NT2/D1 (cell line): ENCODE measurements at regions not wholly inside any gene's neighbourhood (a gene's known extent, or its start where the extent isn't known, plus 50 kb on each side); places are given as distances from the start of the nearest gene placed in this dataset.

ENCODE experiments used
- DNase-seq: peaks from one replicate; pipeline ENCODE4 v3.0.0-alpha.2; 2011; ENCODE audit warnings: low read depth, low spot score
- H3K27me3 ChIP-seq: 2 replicates; pipeline ENCODE4 v1.6.0; 2011; ENCODE audit warnings: mild to moderate bottlenecking; ENCODE audit not compliant: insufficient read length, insufficient read depth
- H3K36me3 ChIP-seq: 2 replicates; pipeline ENCODE4 v1.6.1; 2011; ENCODE audit warnings: mild to moderate bottlenecking, low read length, mixed read lengths; ENCODE audit not compliant: insufficient read depth, insufficient read length
- H3K4me1 ChIP-seq: 2 replicates; pipeline ENCODE4 v1.5.1; 2011; ENCODE audit not compliant: insufficient read depth, insufficient read length
- H3K4me3 ChIP-seq: 2 replicates; pipeline ENCODE4 v1.5.1; 2011; ENCODE audit warnings: low read depth; ENCODE audit not compliant: insufficient read length
- H3K9ac ChIP-seq: 2 replicates; pipeline ENCODE4 v1.6.0; 2011; ENCODE audit warnings: low read depth; ENCODE audit not compliant: insufficient read length
- H3K9me3 ChIP-seq: 2 replicates; pipeline ENCODE4 v1.5.1; 2011; ENCODE audit warnings: mild to moderate bottlenecking, low read length; ENCODE audit not compliant: insufficient read depth
- SUZ12 ChIP-seq: IDR thresholded peaks from 2 replicates; pipeline ENCODE4 v1.6.1; 2011; ENCODE audit not compliant: insufficient read length, insufficient read depth; ENCODE audit errors: extremely low read depth
- YY1 ChIP-seq: IDR thresholded peaks from 2 replicates; pipeline ENCODE4 v1.6.1; 2011; ENCODE audit not compliant: insufficient read length, insufficient read depth
- ZNF274 ChIP-seq: IDR thresholded peaks from 2 replicates; pipeline ENCODE4 v1.6.1; 2011; ENCODE audit warnings: mild to moderate bottlenecking, low read depth, low read length

- Histone ChIP-seq H3K9ac (no peak overlapping the region), H3K36me3 (no peaks in the 10 kb centered on the region), H3K9me3 (no peaks in the 10 kb centered on the region), H3K4me1 (no peaks in the 10 kb centered on the region), H3K4me3 (no peak overlapping the region), H3K27me3 (no peaks in the 10 kb centered on the region)
- TF ChIP-seq ZNF274 = no peak
- TF ChIP-seq SUZ12 = no peak
- TF ChIP-seq YY1 = no peak
- DNase-seq = no peak
These were observed 393.5 kb upstream of the GRIA3 start for GRCh38 chrX:122790376-122791095.

- TF ChIP-seq SUZ12 (no peak), ZNF274 (no peak), YY1 (no peak)
- no peaks in the 10 kb centered on the region for H3K9me3 ChIP-seq
These were observed 370.2 kb upstream of the GRIA3 start for GRCh38 chrX:122813876-122814275.

GRCh38 chrX:122816288-122816687, 367.8 kb upstream of the GRIA3 start:
- Histone ChIP-seq H3K9ac (no peak overlapping the region), H3K36me3 (no peaks in the 10 kb centered on the region), H3K4me3 (no peak overlapping the region), H3K27me3 (no peaks in the 10 kb centered on the region), H3K9me3 (no peaks in the 10 kb centered on the region), H3K4me1 (no peaks in the 10 kb centered on the region)
- DNase-seq = no peak
- TF ChIP-seq YY1 (no peak), ZNF274 (no peak), SUZ12 (no peak)

More at GRCh38 chrX:122813876-122814275, 370.2 kb upstream of the GRIA3 start:
- Histone ChIP-seq H3K4me1 (no peaks in the 10 kb centered on the region), H3K4me3 (no peak overlapping the region), H3K36me3 (no peaks in the 10 kb centered on the region), H3K27me3 (no peaks in the 10 kb centered on the region), H3K9ac (no peak overlapping the region)
- no peak for DNase-seq

- no peak overlapping the region for H3K4me3 ChIP-seq
- no peaks in the 10 kb centered on the region for H3K4me1 ChIP-seq
- DNase-seq = no peak
- H3K27me3 ChIP-seq = no peaks in the 10 kb centered on the region
- H3K9ac ChIP-seq = no peak overlapping the region
- TF ChIP-seq ZNF274 (no peak), YY1 (no peak), SUZ12 (no peak)
- H3K9me3 ChIP-seq = no peaks in the 10 kb centered on the region
- no peaks in the 10 kb centered on the region for H3K36me3 ChIP-seq
These were observed 366.6 kb upstream of the GRIA3 start for GRCh38 chrX:122817321-122817955.

GRCh38 chrX:122818068-122818467, 366.0 kb upstream of the GRIA3 start:
- Histone ChIP-seq H3K9me3 (no peaks in the 10 kb centered on the region), H3K9ac (no peak overlapping the region), H3K27me3 (no peaks in the 10 kb centered on the region), H3K4me3 (no peak overlapping the region), H3K4me1 (no peaks in the 10 kb centered on the region), H3K36me3 (no peaks in the 10 kb centered on the region)
- no peak for TF ChIP-seq ZNF274
- no peak for TF ChIP-seq YY1
- no peak for TF ChIP-seq SUZ12
- no peak for DNase-seq

GRCh38 chrX:122833230-122833629, 350.8 kb upstream of the GRIA3 start:
- no peak for TF ChIP-seq YY1
- TF ChIP-seq SUZ12 = no peak
- Histone ChIP-seq H3K4me3 (no peak overlapping the region), H3K4me1 (no peaks in the 10 kb centered on the region), H3K27me3 (no peaks in the 10 kb centered on the region), H3K9me3 (no peaks in the 10 kb centered on the region), H3K9ac (no peak overlapping the region), H3K36me3 (no peaks in the 10 kb centered on the region)
- no peak for DNase-seq

- Histone ChIP-seq H3K4me1 (no peaks in the 10 kb centered on the region), H3K4me3 (no peak overlapping the region), H3K9me3 (no peaks in the 10 kb centered on the region), H3K36me3 (no peaks in the 10 kb centered on the region), H3K27me3 (no peaks in the 10 kb centered on the region), H3K9ac (no peak overlapping the region)
- no peak for DNase-seq
- TF ChIP-seq SUZ12 = no peak
- no peak for TF ChIP-seq YY1
- no peak for TF ChIP-seq ZNF274
These were observed 348.2 kb upstream of the GRIA3 start for GRCh38 chrX:122835886-122836285.
